ENCODE measurements at regions not wholly inside any gene's neighbourhood (a gene's known extent, or its start where the extent isn't known, plus 50 kb on each side); places are given as distances from the start of the nearest gene placed in this dataset.

GRCh38 chr1:234666761-234667160, 56.8 kb upstream of the IRF2BP2 start:
- Histone ChIP-seq H3K9ac (ENCODE audit: low read depth, low read length) (no peak overlapping the region), H3K36me3 (ENCODE audit: insufficient read depth, low read length) (no peaks in the 10 kb centered on the region), H3K9me3 (ENCODE audit: control insufficient read depth, insufficient read depth, low read length) (peaks cover 15% of the 10 kb centered on the region), H3K4me1 (ENCODE audit: insufficient read depth, low read length) (no peaks in the 10 kb centered on the region)

- H3K36me3 ChIP-seq (ENCODE audit: insufficient read depth, low read length), result no peaks in the 10 kb centered on the region
Observed at GRCh38 chr1:234665975-234666605, 56.1 kb upstream of the IRF2BP2 start.

GRCh38 chr1:234662148-234662547, 52.2 kb upstream of the IRF2BP2 start:
- H3K4me1 ChIP-seq (ENCODE audit: insufficient read depth, low read length), result peaks cover 13% of the 10 kb centered on the region
- H3K36me3 ChIP-seq (ENCODE audit: insufficient read depth, low read length), result no peaks in the 10 kb centered on the region
- H3K9ac ChIP-seq (ENCODE audit: low read depth, low read length), result no peak overlapping the region
- peaks cover 4% of the 10 kb centered on the region; the same call in 1 of the 2 replicates for H3K9me3 ChIP-seq (ENCODE audit: control insufficient read depth, insufficient read depth, low read length)

More at GRCh38 chr1:234665975-234666605, 56.1 kb upstream of the IRF2BP2 start:
- peaks cover 15% of the 10 kb centered on the region for H3K9me3 ChIP-seq (ENCODE audit: control insufficient read depth, insufficient read depth, low read length)
- no peaks in the 10 kb centered on the region for H3K4me1 ChIP-seq (ENCODE audit: insufficient read depth, low read length)
- no peak overlapping the region for H3K9ac ChIP-seq (ENCODE audit: low read depth, low read length)

- Histone ChIP-seq H3K9ac (ENCODE audit: low read depth, low read length) (no peak overlapping the region), H3K36me3 (ENCODE audit: insufficient read depth, low read length) (no peaks in the 10 kb centered on the region), H3K4me1 (ENCODE audit: insufficient read depth, low read length) (peaks cover 20% of the 10 kb centered on the region), H3K9me3 (ENCODE audit: control insufficient read depth, insufficient read depth, low read length) (peaks cover under 1% of the 10 kb centered on the region; the same call in 1 of the 2 replicates)
Observed at GRCh38 chr1:234661317-234661928, 51.4 kb upstream of the IRF2BP2 start.

GRCh38 chr1:234660536-234661316, 50.7 kb upstream of the IRF2BP2 start:
- no peak overlapping the region for H3K9ac ChIP-seq (ENCODE audit: low read depth, low read length)
- peaks cover 25% of the 10 kb centered on the region for H3K4me1 ChIP-seq (ENCODE audit: insufficient read depth, low read length)
- no peaks in the 10 kb centered on the region for H3K9me3 ChIP-seq (ENCODE audit: control insufficient read depth, insufficient read depth, low read length)
- no peaks in the 10 kb centered on the region for H3K36me3 ChIP-seq (ENCODE audit: insufficient read depth, low read length)
